HEK293T (cell line): ENCODE measurements at regions not wholly inside any gene's neighbourhood (a gene's known extent, or its start where the extent isn't known, plus 50 kb on each side); places are given as distances from the start of the nearest gene placed in this dataset.

Experiments used
- CTCF ChIA-PET: fragments of 350-600 bp; formaldehyde crosslinking; extraction: SDS; loops from one replicate; lab custom pipeline; 2021; ENCODE audit warnings: antibody characterized with exemption, inconsistent platforms; lab: Yijun Ruan, JAX
- POLR2A ChIA-PET: fragments of 350-600 bp; formaldehyde crosslinking; extraction: SDS; loops from one replicate; lab custom pipeline; 2020; ENCODE audit warnings: antibody characterized with exemption, inconsistent platforms; lab: Yijun Ruan, JAX
- DNase-seq: peaks from one replicate; pipeline ENCODE4 v3.0.0; 2012; ENCODE audit warnings: mixed read lengths; ENCODE audit errors: extremely low spot score
- ARNT ChIP-seq: fragments of 450-650 bp; IDR thresholded peaks from 2 replicates; pipeline ENCODE4 v1.6.1; 2017; ENCODE audit warnings: mild to moderate bottlenecking
- BHLHE40 ChIP-seq: fragments of 450-650 bp; IDR thresholded peaks from 2 replicates; pipeline ENCODE4 v1.6.1; 2016; ENCODE audit warnings: mild to moderate bottlenecking, moderate library complexity, borderline replicate concordance
- CTBP1 ChIP-seq: fragments of 450-650 bp; IDR thresholded peaks from 2 replicates; pipeline ENCODE4 v1.6.1; 2016; ENCODE audit warnings: borderline replicate concordance
- ELF4 ChIP-seq: fragments of 450-650 bp; IDR thresholded peaks from 2 replicates; pipeline ENCODE4 v1.6.1; 2017; ENCODE audit warnings: antibody characterized with exemption
- FOXA1 ChIP-seq: fragments of 450-650 bp; IDR thresholded peaks from 2 replicates; pipeline ENCODE4 v1.6.1; 2016; ENCODE audit warnings: mild to moderate bottlenecking
- FOXK2 ChIP-seq: fragments of 450-650 bp; IDR thresholded peaks from 2 replicates; pipeline ENCODE4 v1.6.1; 2016; ENCODE audit warnings: mild to moderate bottlenecking
- FOXM1 ChIP-seq: fragments of 450-650 bp; IDR thresholded peaks from 2 replicates; pipeline ENCODE4 v1.6.1; 2017; ENCODE audit warnings: mild to moderate bottlenecking, borderline replicate concordance
- HDGF ChIP-seq: fragments of 450-650 bp; IDR thresholded peaks from 2 replicates; pipeline ENCODE4 v1.6.1; 2017; ENCODE audit warnings: antibody characterized with exemption, borderline replicate concordance
- L3MBTL2 ChIP-seq: fragments of 450-650 bp; conservative IDR thresholded peaks from 2 replicates; pipeline ENCODE4 v1.6.1; 2016; ENCODE audit warnings: mild to moderate bottlenecking
- LEF1 ChIP-seq: fragments of 450-650 bp; IDR thresholded peaks from 2 replicates; pipeline ENCODE4 v1.6.1; 2017; ENCODE audit warnings: mild to moderate bottlenecking, borderline replicate concordance
- NFRKB ChIP-seq: fragments of 450-650 bp; IDR thresholded peaks from 2 replicates; pipeline ENCODE4 v1.6.1; 2016; ENCODE audit warnings: mild to moderate bottlenecking, moderate library complexity
- PKNOX1 ChIP-seq: fragments of 450-650 bp; IDR thresholded peaks from 2 replicates; pipeline ENCODE4 v1.6.1; 2016
- SP1 ChIP-seq: fragments of 450-650 bp; IDR thresholded peaks from 2 replicates; pipeline ENCODE4 v1.6.1; 2017
- SUZ12 ChIP-seq: fragments of 450-650 bp; IDR thresholded peaks from 2 replicates; pipeline ENCODE4 v1.6.1; 2016; ENCODE audit warnings: mild to moderate bottlenecking
- TARDBP ChIP-seq: fragments of 450-650 bp; IDR thresholded peaks from 2 replicates; pipeline ENCODE4 v1.6.1; 2016
- ZNF384 ChIP-seq: fragments of 450-650 bp; IDR thresholded peaks from 2 replicates; pipeline ENCODE4 v1.6.1; 2016

GRCh38 chr2:164190700-164191099, 430.6 kb downstream of the GRB14 start:
- TF ChIP-seq ZNF384 (no peak), FOXA1 (no peak), TARDBP (no peak), SP1 (no peak), ARNT (no peak), NFRKB (no peak), SUZ12 (no peak), LEF1 (no peak), FOXK2 (no peak), FOXM1 (no peak)
- ChIA-PET POLR2A (no interaction called here), CTCF (no interaction called here)
- DNase-seq, result no peak

- DNase-seq, result no peak
- no peak for TF ChIP-seq ELF4
- TF ChIP-seq CTBP1, result no peak
- no peak for TF ChIP-seq HDGF
- TF ChIP-seq LEF1, result no peak
- CTCF ChIA-PET, result no interaction called here
- POLR2A ChIA-PET, result no interaction called here
Measured at GRCh38 chr2:164189851-164190250, 431.4 kb downstream of the GRB14 start.

GRCh38 chr2:164187121-164187520, 434.2 kb downstream of the GRB14 start:
- DNase-seq, result no peak
- POLR2A ChIA-PET, result no interaction called here
- TF ChIP-seq BHLHE40, result no peak
- TF ChIP-seq SP1, result no peak
- no peak for TF ChIP-seq CTBP1
- TF ChIP-seq HDGF, result no peak
- TF ChIP-seq NFRKB, result no peak
- TF ChIP-seq FOXM1, result no peak
- no peak for TF ChIP-seq FOXA1
- TF ChIP-seq L3MBTL2, result no peak
- no peak for TF ChIP-seq SUZ12
- no peak for TF ChIP-seq TARDBP
- TF ChIP-seq ZNF384, result no peak
- no peak for TF ChIP-seq LEF1
- CTCF ChIA-PET, result no interaction called here

- DNase-seq, result no peak
- POLR2A ChIA-PET, result no interaction called here
- no peak for TF ChIP-seq FOXA1
- no peak for TF ChIP-seq SP1
- no peak for TF ChIP-seq FOXK2
- CTCF ChIA-PET, result no interaction called here
Measured at GRCh38 chr2:164186591-164186990, 434.7 kb downstream of the GRB14 start.

- DNase-seq, result no peak
- ChIA-PET CTCF (no interaction called here), POLR2A (no interaction called here)
- TF ChIP-seq L3MBTL2 (no peak), SUZ12 (no peak), TARDBP (no peak), ARNT (no peak), ZNF384 (no peak), NFRKB (no peak), SP1 (no peak), FOXM1 (no peak), FOXA1 (no peak), BHLHE40 (no peak), ELF4 (no peak), PKNOX1 (no peak), FOXK2 (no peak), CTBP1 (no peak), LEF1 (no peak), HDGF (no peak)
Measured at GRCh38 chr2:164182116-164182627, 439.1 kb downstream of the GRB14 start.

- POLR2A ChIA-PET, result no interaction called here
- no peak for TF ChIP-seq BHLHE40
- TF ChIP-seq NFRKB, result no peak
- no peak for TF ChIP-seq ZNF384
- TF ChIP-seq FOXM1, result no peak
- TF ChIP-seq LEF1, result no peak
- TF ChIP-seq TARDBP, result no peak
- no peak for TF ChIP-seq PKNOX1
- no peak for TF ChIP-seq L3MBTL2
- no peak for TF ChIP-seq HDGF
- no peak for TF ChIP-seq FOXA1
- TF ChIP-seq FOXK2, result no peak
- TF ChIP-seq ELF4, result no peak
- TF ChIP-seq CTBP1, result no peak
- TF ChIP-seq SP1, result no peak
- CTCF ChIA-PET, result no interaction called here
- no peak for DNase-seq
Measured at GRCh38 chr2:164178835-164179465, 442.3 kb downstream of the GRB14 start.

- POLR2A ChIA-PET, result no interaction called here
- CTCF ChIA-PET, result no interaction called here
- no peak for TF ChIP-seq NFRKB
- no peak for TF ChIP-seq SP1
- TF ChIP-seq ZNF384, result no peak
- TF ChIP-seq ARNT, result no peak
- TF ChIP-seq HDGF, result no peak
- no peak for TF ChIP-seq ELF4
- TF ChIP-seq FOXM1, result no peak
- no peak for TF ChIP-seq PKNOX1
- TF ChIP-seq TARDBP, result no peak
- TF ChIP-seq L3MBTL2, result no peak
- TF ChIP-seq FOXK2, result no peak
- no peak for DNase-seq
Measured at GRCh38 chr2:164164602-164165001, 428.8 kb upstream of the FIGN start.
